Mesothelial cell of epicardium (in vitro differentiated cells): ENCODE measurements at regions not wholly inside any gene's neighbourhood (a gene's known extent, or its start where the extent isn't known, plus 50 kb on each side); places are given as distances from the start of the nearest gene placed in this dataset.

Experiments
- DNase-seq, 2 experiments: peaks; one replicate each; pipeline ENCODE4 v3.0.0; 2021; ENCODE audit warnings: low spot score in 2 of 2; ENCODE audit not compliant: unreplicated experiment in 2 of 2
- H3K27ac Mint-ChIP-seq: 2 replicates; pipeline ENCODE4 v1.8.0; 2021; ENCODE audit warnings: mixed read lengths
- H3K27me3 Mint-ChIP-seq: 2 replicates; pipeline ENCODE4 v1.8.0; 2021; ENCODE audit warnings: low read depth, mixed read lengths
- H3K36me3 Mint-ChIP-seq: 2 replicates; pipeline ENCODE4 v1.8.0; 2021; ENCODE audit warnings: mixed read lengths
- H3K4me1 Mint-ChIP-seq: 2 replicates; pipeline ENCODE4 v1.8.0; 2021; ENCODE audit warnings: mixed read lengths
- H3K4me3 Mint-ChIP-seq: 2 replicates; pipeline ENCODE4 v1.8.0; 2021; ENCODE audit warnings: mild to moderate bottlenecking, moderate library complexity, mixed read lengths
- H3K9me3 Mint-ChIP-seq: 2 replicates; pipeline ENCODE4 v1.8.0; 2021; ENCODE audit warnings: mixed read lengths
- TF ChIP-seq, protein P1 (sequence below): fragments of 200-600 bp; sonication (generic); IDR thresholded peaks from one replicate; pipeline ENCODE4 v1.5.0; 2021; ENCODE audit warnings: antibody characterized with exemption; ENCODE audit not compliant: unreplicated experiment

DNA sequence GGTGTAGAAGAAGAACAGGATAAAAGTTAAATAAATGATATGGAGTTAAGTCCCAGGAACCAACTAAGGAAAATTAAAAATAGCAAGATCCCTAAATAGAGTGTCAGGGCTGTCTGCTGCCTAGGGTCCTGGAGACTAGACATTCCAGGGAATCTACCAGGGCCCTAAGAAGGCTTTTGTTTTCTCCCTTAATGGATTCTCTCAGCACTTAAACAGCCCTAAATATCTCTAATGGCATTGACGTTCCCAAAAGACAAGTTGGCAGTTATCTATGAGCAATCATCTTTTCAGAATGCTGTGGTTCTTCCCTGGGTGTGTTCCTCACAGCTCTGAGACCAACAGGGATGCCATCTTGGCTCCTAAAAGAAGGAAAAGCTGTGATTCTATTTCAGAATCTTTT, 616.3 kb downstream of the EPHA4 start:
- DNase-seq = no peak
- Mint-ChIP-seq H3K27me3 (no peaks in the 10 kb centered on the region), H3K27ac (no peak overlapping the region), H3K36me3 (peaks cover 2% of the 10 kb centered on the region), H3K4me1 (peaks cover 6% of the 10 kb centered on the region), H3K9me3 (peaks cover 7% of the 10 kb centered on the region), H3K4me3 (no peak overlapping the region)
- TF ChIP-seq, protein P1, sequence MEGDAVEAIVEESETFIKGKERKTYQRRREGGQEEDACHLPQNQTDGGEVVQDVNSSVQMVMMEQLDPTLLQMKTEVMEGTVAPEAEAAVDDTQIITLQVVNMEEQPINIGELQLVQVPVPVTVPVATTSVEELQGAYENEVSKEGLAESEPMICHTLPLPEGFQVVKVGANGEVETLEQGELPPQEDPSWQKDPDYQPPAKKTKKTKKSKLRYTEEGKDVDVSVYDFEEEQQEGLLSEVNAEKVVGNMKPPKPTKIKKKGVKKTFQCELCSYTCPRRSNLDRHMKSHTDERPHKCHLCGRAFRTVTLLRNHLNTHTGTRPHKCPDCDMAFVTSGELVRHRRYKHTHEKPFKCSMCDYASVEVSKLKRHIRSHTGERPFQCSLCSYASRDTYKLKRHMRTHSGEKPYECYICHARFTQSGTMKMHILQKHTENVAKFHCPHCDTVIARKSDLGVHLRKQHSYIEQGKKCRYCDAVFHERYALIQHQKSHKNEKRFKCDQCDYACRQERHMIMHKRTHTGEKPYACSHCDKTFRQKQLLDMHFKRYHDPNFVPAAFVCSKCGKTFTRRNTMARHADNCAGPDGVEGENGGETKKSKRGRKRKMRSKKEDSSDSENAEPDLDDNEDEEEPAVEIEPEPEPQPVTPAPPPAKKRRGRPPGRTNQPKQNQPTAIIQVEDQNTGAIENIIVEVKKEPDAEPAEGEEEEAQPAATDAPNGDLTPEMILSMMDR = no peak

DNA sequence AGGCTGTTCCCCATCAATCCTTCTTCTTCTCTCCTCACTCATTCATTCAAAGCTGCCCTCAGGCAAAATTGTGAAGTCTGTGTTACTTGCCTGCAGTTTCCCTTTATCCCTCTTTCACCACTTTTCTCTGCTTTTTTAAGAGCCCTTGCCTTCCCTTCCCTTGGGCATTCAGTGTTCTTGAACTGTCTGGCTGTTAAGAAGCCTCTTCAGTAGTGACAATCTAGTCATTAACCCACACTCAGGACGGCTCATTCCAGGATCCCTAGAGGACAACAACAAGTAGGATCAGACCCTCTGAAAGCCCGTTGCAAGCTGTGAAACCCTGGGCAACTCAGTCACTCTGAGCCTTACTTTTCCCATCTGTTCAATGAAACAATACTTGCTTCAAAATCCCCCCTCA, 615.7 kb downstream of the EPHA4 start:
- Mint-ChIP-seq H3K4me3 (no peak overlapping the region), H3K27me3 (no peaks in the 10 kb centered on the region), H3K4me1 (peaks cover 6% of the 10 kb centered on the region), H3K9me3 (peaks cover 7% of the 10 kb centered on the region), H3K27ac (no peak overlapping the region), H3K36me3 (peaks cover 2% of the 10 kb centered on the region)
- DNase-seq = no peak
- TF ChIP-seq, protein P1 = no peak

DNA sequence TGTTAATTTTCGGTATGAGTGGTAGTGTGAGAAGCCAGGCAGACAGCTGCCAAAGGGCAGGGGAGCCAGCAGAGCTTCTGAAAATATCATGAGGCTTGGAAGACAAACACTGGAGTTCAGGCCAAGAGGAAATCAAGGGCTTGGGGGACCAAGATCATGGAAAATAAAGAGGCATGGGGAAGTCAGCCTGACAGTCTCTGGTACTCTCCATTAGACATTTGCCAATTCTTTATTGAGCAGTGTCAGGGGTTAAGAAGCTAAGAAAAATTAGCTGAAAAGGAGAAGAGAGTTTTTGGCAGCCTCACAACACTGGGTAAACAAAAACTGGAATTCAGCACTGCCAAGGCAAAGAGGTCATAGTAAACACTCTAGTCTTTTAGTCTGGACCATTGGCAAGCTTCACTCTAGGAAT, 612.7 kb downstream of the EPHA4 start:
- Mint-ChIP-seq H3K4me3 (no peak overlapping the region), H3K27me3 (no peaks in the 10 kb centered on the region), H3K9me3 (no peaks in the 10 kb centered on the region), H3K36me3 (no peaks in the 10 kb centered on the region), H3K4me1 (peaks cover 28% of the 10 kb centered on the region), H3K27ac (no peak overlapping the region)
- TF ChIP-seq, protein P1 = no peak
- DNase-seq = no peak

DNA sequence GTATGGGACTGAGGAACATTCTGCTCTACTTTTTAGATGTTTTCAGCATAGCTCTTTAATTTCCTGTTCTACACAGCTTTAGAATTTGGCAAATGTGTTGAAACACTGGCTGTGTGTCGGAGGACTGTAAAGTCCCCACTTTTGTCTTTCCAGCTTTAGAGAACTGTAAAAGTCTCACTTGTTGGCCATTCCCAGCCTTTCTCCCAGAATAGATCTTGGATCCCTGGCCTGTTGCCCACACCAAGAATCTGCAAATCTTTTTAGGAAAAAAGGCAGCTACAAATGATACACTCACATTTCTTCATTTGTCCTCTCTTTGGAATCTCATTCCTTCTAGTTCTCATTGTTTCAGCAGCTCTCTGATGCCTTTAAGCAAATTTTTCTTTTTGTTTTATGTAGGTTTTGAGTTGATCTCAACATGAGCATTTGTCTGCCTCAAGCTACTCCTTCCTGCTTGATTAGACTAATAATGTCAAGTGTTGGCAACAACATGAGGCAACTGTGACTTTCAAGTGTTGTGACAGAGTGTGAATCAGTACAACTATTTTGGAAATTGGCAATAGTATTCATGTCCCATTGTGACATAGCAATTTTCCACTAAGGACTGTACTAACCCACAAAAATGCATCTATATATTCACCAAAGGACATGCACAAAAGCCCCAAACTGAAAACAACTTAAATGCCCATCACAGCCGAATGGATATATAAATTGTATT, 610.8 kb downstream of the EPHA4 start:
- no peak overlapping the region for H3K4me3 Mint-ChIP-seq
- H3K27ac Mint-ChIP-seq = no peak overlapping the region
- no peak for DNase-seq
- TF ChIP-seq, protein P1 = no peak
- H3K4me1 Mint-ChIP-seq = peaks cover 25% of the 10 kb centered on the region
- no peaks in the 10 kb centered on the region for H3K9me3 Mint-ChIP-seq
- peaks cover 2% of the 10 kb centered on the region for H3K27me3 Mint-ChIP-seq
- H3K36me3 Mint-ChIP-seq = no peaks in the 10 kb centered on the region

DNA sequence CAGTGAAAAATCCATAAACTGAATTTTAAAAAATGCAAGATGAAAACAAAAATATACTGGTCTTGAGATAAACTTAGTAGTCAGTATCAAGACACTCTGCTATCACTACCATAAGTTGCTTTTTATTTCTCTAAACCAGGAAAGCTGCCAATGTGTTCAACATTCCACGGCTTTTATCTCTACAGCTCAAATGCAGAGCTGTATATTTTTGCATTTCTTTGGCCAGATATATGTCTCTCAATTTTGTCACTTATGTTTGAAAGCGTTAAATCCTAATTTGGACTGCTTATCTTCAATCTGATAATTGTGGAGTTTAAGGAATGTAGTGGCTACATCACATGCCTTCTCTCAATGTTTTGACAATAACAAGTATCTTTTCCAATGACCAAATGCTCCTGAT, 609.5 kb downstream of the EPHA4 start:
- no peak overlapping the region for H3K4me3 Mint-ChIP-seq
- no peak for DNase-seq
- peaks cover 2% of the 10 kb centered on the region for H3K27me3 Mint-ChIP-seq
- H3K27ac Mint-ChIP-seq = peak overlapping the region; percentile 73
- H3K9me3 Mint-ChIP-seq = no peaks in the 10 kb centered on the region
- TF ChIP-seq, protein P1 = no peak
- H3K36me3 Mint-ChIP-seq = no peaks in the 10 kb centered on the region
- H3K4me1 Mint-ChIP-seq = peaks cover 22% of the 10 kb centered on the region
